ENCODE measurements at regions not wholly inside any gene's neighbourhood (a gene's known extent, or its start where the extent isn't known, plus 50 kb on each side); places are given as distances from the start of the nearest gene placed in this dataset.
A peak's percentile ranks its signal among the peaks of the same experiment; 100 is the strongest.
"Not testable (repeated sequence)": the region's sequence is repeated elsewhere in the genome, so short reads cannot be mapped to it uniquely, and the experiment has no call there.

GRCh38 chr5:158496624-158497023 is 603.1 kb downstream of the EBF1 start:
- Histone ChIP-seq H3K4me2 (ENCODE audit: insufficient read depth, low read length) (no peak overlapping the region), H2AFZ (ENCODE audit: low read depth, low read length) (no peak overlapping the region), H3K9me3 (ENCODE audit: insufficient read depth, low read length, severe bottlenecking) (no peaks in the 10 kb centered on the region), H3K27ac (ENCODE audit: low read length) (no peak overlapping the region), H3K79me2 (ENCODE audit: insufficient read depth, low read length) (no peaks in the 10 kb centered on the region), H3K9ac (ENCODE audit: low read depth, low read length) (no peak overlapping the region), H3K4me1 (ENCODE audit: insufficient read depth, low read length) (no peaks in the 10 kb centered on the region), H3K4me3 (ENCODE audit: low read depth in 1 of 2, low read length in 2 of 2) (no peak overlapping the region), H3K27me3 (ENCODE audit: insufficient read depth, low read length, poor library complexity) (no peaks in the 10 kb centered on the region), H3K36me3 (ENCODE audit: insufficient read depth, low read length) (no peaks in the 10 kb centered on the region), H4K20me1 (ENCODE audit: insufficient read depth, low read length) (no peaks in the 10 kb centered on the region)
- TF ChIP-seq EZH2 (IDR thresholded peaks at IDR 0.05; ENCODE audit: borderline replicate concordance, low read depth, low read length, severe bottlenecking), result no peak
- TF ChIP-seq, protein P1, sequence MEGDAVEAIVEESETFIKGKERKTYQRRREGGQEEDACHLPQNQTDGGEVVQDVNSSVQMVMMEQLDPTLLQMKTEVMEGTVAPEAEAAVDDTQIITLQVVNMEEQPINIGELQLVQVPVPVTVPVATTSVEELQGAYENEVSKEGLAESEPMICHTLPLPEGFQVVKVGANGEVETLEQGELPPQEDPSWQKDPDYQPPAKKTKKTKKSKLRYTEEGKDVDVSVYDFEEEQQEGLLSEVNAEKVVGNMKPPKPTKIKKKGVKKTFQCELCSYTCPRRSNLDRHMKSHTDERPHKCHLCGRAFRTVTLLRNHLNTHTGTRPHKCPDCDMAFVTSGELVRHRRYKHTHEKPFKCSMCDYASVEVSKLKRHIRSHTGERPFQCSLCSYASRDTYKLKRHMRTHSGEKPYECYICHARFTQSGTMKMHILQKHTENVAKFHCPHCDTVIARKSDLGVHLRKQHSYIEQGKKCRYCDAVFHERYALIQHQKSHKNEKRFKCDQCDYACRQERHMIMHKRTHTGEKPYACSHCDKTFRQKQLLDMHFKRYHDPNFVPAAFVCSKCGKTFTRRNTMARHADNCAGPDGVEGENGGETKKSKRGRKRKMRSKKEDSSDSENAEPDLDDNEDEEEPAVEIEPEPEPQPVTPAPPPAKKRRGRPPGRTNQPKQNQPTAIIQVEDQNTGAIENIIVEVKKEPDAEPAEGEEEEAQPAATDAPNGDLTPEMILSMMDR (IDR thresholded peaks at IDR 0.05; ENCODE audit: borderline replicate concordance, extremely low read depth, low read length, poor library complexity, severe bottlenecking), result no peak
- no peak for ATAC-seq (ENCODE audit: insufficient read depth, low read depth)
- no peak for DNase-seq

- no peaks in the 10 kb centered on the region for H3K9me3 ChIP-seq (ENCODE audit: insufficient read depth, low read length, severe bottlenecking)
- H3K36me3 ChIP-seq (ENCODE audit: insufficient read depth, low read length), result no peaks in the 10 kb centered on the region
- no peaks in the 10 kb centered on the region for H4K20me1 ChIP-seq (ENCODE audit: insufficient read depth, low read length)
- no peaks in the 10 kb centered on the region for H3K79me2 ChIP-seq (ENCODE audit: insufficient read depth, low read length)
- H3K9ac ChIP-seq (ENCODE audit: low read depth, low read length), result no peak overlapping the region
- ATAC-seq (ENCODE audit: insufficient read depth, low read depth) (no peak), DNase-seq (no peak)
- no peaks in the 10 kb centered on the region for H3K27me3 ChIP-seq (ENCODE audit: insufficient read depth, low read length, poor library complexity)
- TF ChIP-seq, protein P1 (IDR thresholded peaks at IDR 0.05; ENCODE audit: borderline replicate concordance, extremely low read depth, low read length, poor library complexity, severe bottlenecking), result no peak
- TF ChIP-seq EZH2 (IDR thresholded peaks at IDR 0.05; ENCODE audit: borderline replicate concordance, low read depth, low read length, severe bottlenecking), result no peak
- H2AFZ ChIP-seq (ENCODE audit: low read depth, low read length), result no peak overlapping the region
- H3K4me1 ChIP-seq (ENCODE audit: insufficient read depth, low read length), result no peaks in the 10 kb centered on the region
- H3K4me2 ChIP-seq (ENCODE audit: insufficient read depth, low read length), result no peak overlapping the region
- H3K4me3 ChIP-seq (ENCODE audit: low read depth in 1 of 2, low read length in 2 of 2), result no peak overlapping the region
- no peak overlapping the region for H3K27ac ChIP-seq (ENCODE audit: low read length)
Measured at GRCh38 chr5:158494541-158494940, 605.2 kb downstream of the EBF1 start.

DNA sequence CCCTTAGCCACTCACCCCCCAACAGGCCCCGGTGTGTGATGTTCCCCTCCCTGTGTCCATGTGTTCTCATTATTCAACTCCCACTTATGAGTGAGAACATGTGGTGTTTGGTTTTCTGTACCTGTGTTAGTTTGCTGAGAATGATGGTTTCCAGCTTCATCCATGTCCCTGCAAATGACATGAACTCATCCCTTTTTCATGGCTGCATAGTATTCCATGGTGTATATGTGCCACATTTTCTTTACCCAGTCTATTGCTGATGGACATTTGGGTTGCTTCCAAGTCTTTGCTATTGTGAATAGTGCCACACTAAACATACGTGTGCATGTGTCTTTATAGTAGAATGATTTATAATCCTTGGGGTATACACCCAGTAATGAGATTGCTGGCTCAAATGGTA is 605.7 kb downstream of the EBF1 start:
- not testable (repeated sequence) for H2AFZ ChIP-seq (ENCODE audit: low read depth, low read length); H3K27me3 ChIP-seq (ENCODE audit: insufficient read depth, low read length, poor library complexity); H3K4me1 ChIP-seq (ENCODE audit: insufficient read depth, low read length); H3K4me3 ChIP-seq (ENCODE audit: low read depth in 1 of 2, low read length in 2 of 2); H3K36me3 ChIP-seq (ENCODE audit: insufficient read depth, low read length); ATAC-seq (ENCODE audit: insufficient read depth, low read depth); DNase-seq; H3K27ac ChIP-seq (ENCODE audit: low read length); H3K4me2 ChIP-seq (ENCODE audit: insufficient read depth, low read length); H4K20me1 ChIP-seq (ENCODE audit: insufficient read depth, low read length); H3K9me3 ChIP-seq (ENCODE audit: insufficient read depth, low read length, severe bottlenecking); H3K79me2 ChIP-seq (ENCODE audit: insufficient read depth, low read length); H3K9ac ChIP-seq (ENCODE audit: low read depth, low read length)

DNA sequence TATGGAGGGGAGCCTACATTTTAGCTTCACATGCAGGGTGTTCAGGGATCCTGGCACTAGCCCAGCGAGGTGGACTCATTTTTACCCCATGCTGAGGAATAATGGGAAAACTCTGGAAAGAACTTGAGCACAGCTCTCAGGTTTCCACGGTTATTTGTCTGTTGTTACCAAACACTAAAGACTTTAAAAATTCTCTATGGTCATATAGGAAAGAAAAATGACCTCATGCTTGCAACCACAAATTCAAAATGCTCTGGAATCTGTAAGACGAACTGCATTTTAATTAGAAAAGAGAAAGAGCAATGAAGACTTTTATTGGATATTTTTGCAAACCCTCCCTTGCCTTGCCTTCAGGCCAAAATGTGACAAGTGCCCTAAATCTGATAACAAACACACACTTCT is 606.9 kb downstream of the EBF1 start:
- H3K9ac ChIP-seq (ENCODE audit: low read depth, low read length), result no peak overlapping the region
- TF ChIP-seq, protein P1 (IDR thresholded peaks at IDR 0.05; ENCODE audit: borderline replicate concordance, extremely low read depth, low read length, poor library complexity, severe bottlenecking), result no peak
- no peak for TF ChIP-seq EZH2 (IDR thresholded peaks at IDR 0.05; ENCODE audit: borderline replicate concordance, low read depth, low read length, severe bottlenecking)
- H3K27me3 ChIP-seq (ENCODE audit: insufficient read depth, low read length, poor library complexity), result no peaks in the 10 kb centered on the region
- no peak for ATAC-seq (ENCODE audit: insufficient read depth, low read depth)
- no peaks in the 10 kb centered on the region for H3K36me3 ChIP-seq (ENCODE audit: insufficient read depth, low read length)
- H2AFZ ChIP-seq (ENCODE audit: low read depth, low read length), result no peak overlapping the region
- H3K4me1 ChIP-seq (ENCODE audit: insufficient read depth, low read length), result no peaks in the 10 kb centered on the region
- no peaks in the 10 kb centered on the region for H3K9me3 ChIP-seq (ENCODE audit: insufficient read depth, low read length, severe bottlenecking)
- DNase-seq, result no peak
- H3K4me2 ChIP-seq (ENCODE audit: insufficient read depth, low read length), result no peak overlapping the region
- no peaks in the 10 kb centered on the region for H4K20me1 ChIP-seq (ENCODE audit: insufficient read depth, low read length)
- H3K27ac ChIP-seq (ENCODE audit: low read length), result 0 out of 2 replicates have a peak overlapping the region, but pooled peaks have one; percentile 4
- H3K4me3 ChIP-seq (ENCODE audit: low read depth in 1 of 2, low read length in 2 of 2), result no peak overlapping the region
- H3K79me2 ChIP-seq (ENCODE audit: insufficient read depth, low read length), result no peaks in the 10 kb centered on the region
